ENCODE measurements at regions not wholly inside any gene's neighbourhood (a gene's known extent, or its start where the extent isn't known, plus 50 kb on each side); places are given as distances from the start of the nearest gene placed in this dataset.

- no peak for TF ChIP-seq POLR2AphosphoS5 (IDR thresholded peaks at IDR 0.05; ENCODE audit: low read depth, low read length)
- TF ChIP-seq SIN3A (IDR thresholded peaks at IDR 0.05; ENCODE audit: borderline replicate concordance, insufficient read depth, low read length) = no peak
- no peak for TF ChIP-seq TAF1 (IDR thresholded peaks at IDR 0.05; ENCODE audit: borderline replicate concordance, insufficient read depth, low read length)
- TF ChIP-seq REST (IDR thresholded peaks at IDR 0.05; ENCODE audit: insufficient read depth in 1 of 2, low read depth in 2 of 2, low read length in 2 of 2) = no peak
Observed at GRCh38 chr4:75107755-75108612, 175.1 kb downstream of the PARM1 start.

Data from PFSK-1 (cell line).